D721Med (cell line): ENCODE measurements at regions not wholly inside any gene's neighbourhood (a gene's known extent, or its start where the extent isn't known, plus 50 kb on each side); places are given as distances from the start of the nearest gene placed in this dataset.

ENCODE experiments used
- DNase-seq: peaks from one replicate; pipeline ENCODE4 v3.0.0; 2011; ENCODE audit warnings: low spot score; ENCODE audit not compliant: insufficient read length
- FAIRE-seq: peaks from 2 replicates; lab custom pipeline; 2011; peaks lifted over from hg19 to GRCh38; lab: Jason Lieb, UNC
- TF ChIP-seq, protein P1 (sequence below): IDR thresholded peaks from 2 replicates; pipeline ENCODE4 v1.5.1; 2012; ENCODE audit warnings: mild to moderate bottlenecking, control low read depth; ENCODE audit not compliant: insufficient read depth; ENCODE audit errors: missing control alignments

DNA sequence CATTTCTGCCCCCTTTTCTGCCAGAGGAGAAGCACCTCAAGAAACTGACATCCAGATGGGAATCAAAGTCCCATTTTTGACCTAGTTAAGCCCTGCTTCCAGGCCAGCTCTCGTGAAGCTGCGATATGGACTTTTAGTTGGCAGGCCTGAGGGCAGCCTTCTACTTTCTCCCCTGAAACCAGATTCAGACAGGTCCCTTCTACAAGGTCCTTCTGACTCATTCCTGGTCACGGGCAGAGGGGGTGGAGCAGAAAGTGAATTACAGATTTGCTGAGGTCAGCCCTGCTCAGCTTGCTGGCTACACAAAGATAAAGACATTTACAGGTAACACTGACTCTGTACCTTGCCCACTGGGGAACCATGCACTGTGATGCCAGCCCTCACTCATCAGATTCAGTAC lies 52.8 kb upstream of the TUT7 start:
- no peak for FAIRE-seq

DNA sequence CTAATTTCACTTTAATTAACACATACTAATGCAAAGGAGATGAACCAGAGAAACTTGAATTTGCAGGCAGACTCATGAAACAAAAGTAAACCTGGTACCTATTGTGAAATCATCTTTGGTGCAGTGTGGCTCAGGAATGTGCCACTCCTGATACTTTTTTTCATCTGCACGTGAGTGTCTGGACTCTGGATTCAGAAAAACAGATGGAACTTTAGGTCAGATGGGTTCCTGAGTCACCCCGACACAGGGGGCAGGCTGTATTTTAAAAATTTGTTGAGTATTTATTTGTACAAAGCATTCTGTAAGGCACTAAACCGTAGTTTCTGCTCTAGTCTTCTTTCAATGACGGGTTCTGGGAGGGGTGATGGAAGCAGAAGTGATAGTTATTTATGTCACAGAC lies 52.2 kb upstream of the TUT7 start:
- TF ChIP-seq, protein P1, sequence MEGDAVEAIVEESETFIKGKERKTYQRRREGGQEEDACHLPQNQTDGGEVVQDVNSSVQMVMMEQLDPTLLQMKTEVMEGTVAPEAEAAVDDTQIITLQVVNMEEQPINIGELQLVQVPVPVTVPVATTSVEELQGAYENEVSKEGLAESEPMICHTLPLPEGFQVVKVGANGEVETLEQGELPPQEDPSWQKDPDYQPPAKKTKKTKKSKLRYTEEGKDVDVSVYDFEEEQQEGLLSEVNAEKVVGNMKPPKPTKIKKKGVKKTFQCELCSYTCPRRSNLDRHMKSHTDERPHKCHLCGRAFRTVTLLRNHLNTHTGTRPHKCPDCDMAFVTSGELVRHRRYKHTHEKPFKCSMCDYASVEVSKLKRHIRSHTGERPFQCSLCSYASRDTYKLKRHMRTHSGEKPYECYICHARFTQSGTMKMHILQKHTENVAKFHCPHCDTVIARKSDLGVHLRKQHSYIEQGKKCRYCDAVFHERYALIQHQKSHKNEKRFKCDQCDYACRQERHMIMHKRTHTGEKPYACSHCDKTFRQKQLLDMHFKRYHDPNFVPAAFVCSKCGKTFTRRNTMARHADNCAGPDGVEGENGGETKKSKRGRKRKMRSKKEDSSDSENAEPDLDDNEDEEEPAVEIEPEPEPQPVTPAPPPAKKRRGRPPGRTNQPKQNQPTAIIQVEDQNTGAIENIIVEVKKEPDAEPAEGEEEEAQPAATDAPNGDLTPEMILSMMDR: no peak
- FAIRE-seq: no peak
- DNase-seq: no peak

More for the DNA sequence above, 52.8 kb upstream of the TUT7 start:
- DNase-seq: no peak
- TF ChIP-seq, protein P1: no peak

- TF ChIP-seq, protein P1: no peak
- no peak for DNase-seq
- no peak for FAIRE-seq
These were observed 51.7 kb upstream of the TUT7 start for GRCh38 chr9:86405926-86406325.

DNA sequence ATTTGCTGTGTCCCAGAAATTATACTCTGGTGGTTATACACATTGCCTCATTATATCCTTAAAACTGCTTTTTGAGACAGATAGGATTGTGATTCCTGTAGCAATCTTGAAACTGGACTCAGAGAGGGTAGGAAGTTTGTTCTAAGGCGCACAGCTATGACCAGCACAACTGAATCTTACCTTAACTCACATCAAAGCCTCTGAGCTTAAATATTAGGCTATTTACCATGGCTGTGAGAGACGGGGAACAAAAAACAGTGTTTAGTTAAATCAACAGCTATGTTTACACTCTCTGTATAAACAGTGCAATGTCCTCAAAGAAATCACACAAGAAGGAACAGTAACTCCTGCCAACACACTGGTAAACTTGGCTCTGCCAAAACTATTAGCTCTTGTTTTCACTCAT lies 50.9 kb upstream of the TUT7 start:
- FAIRE-seq (no peak), DNase-seq (no peak)
- TF ChIP-seq, protein P1: no peak
